ENCODE measurements at regions not wholly inside any gene's neighbourhood (a gene's known extent, or its start where the extent isn't known, plus 50 kb on each side); places are given as distances from the start of the nearest gene placed in this dataset.

DNA sequence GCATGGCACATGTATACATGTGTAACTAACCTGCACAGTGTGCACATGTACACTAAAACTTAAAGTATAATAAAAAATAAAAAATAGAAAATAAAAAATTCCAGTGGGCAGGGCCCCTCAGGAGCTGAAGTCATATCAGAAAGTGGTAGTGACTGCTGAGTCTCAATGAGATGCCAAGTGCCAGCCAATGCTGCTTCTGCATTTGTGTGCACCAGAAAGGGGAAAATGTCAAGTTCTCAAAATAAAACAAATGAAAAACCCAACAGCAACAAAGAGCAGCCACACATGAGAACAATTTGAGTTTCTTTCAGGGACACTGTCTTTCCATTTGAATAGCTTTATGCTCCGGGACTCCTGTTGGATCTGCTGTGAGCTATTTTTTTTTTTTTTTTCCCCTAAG, 117.2 kb upstream of the CCDC112 start:
- TF ChIP-seq CTCF (IDR thresholded peaks at IDR 0.05; ENCODE audit: low read depth, low read length, missing control alignments) = no peak
- DNase-seq (ENCODE audit: low read depth) = no peak
- no peak overlapping the region for H3K4me3 ChIP-seq (ENCODE audit: low read depth, low read length)

DNA sequence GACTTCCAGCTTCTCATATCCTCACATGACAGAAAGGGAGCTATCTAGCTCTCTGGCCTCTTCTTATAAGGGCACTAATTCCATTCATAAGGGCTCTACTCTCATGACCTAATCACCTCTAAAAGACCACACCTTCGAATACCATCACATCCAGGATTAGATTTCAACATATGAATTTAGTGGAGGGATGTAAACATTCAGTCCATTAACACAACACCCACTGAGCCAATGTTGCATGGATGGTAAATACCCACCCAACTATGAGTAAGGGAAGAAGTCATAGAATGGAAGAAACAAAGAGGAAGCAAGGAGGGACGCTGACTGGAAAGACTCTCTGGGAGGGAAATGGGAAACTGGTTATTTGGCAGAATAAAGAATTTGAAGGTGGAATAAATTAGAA, 112.6 kb upstream of the CCDC112 start:
- no peak overlapping the region for H3K4me3 ChIP-seq (ENCODE audit: low read depth, low read length)
- DNase-seq (ENCODE audit: low read depth) = no peak
- TF ChIP-seq CTCF (IDR thresholded peaks at IDR 0.05; ENCODE audit: low read depth, low read length, missing control alignments) = no peak

GRCh38 chr5:115402822-115403577, 106.5 kb upstream of the CCDC112 start:
- no peak for DNase-seq (ENCODE audit: low read depth)
- TF ChIP-seq CTCF (IDR thresholded peaks at IDR 0.05; ENCODE audit: low read depth, low read length, missing control alignments) = no peak
- H3K4me3 ChIP-seq (ENCODE audit: low read depth, low read length) = no peak overlapping the region

- DNase-seq (ENCODE audit: low read depth) = no peak
- TF ChIP-seq CTCF (IDR thresholded peaks at IDR 0.05; ENCODE audit: low read depth, low read length, missing control alignments) = no peak
- H3K4me3 ChIP-seq (ENCODE audit: low read depth, low read length) = no peak overlapping the region
Measured at GRCh38 chr5:115402092-115402491, 105.6 kb upstream of the CCDC112 start.

GRCh38 chr5:115398719-115399118, 102.3 kb upstream of the CCDC112 start:
- no peak for TF ChIP-seq CTCF (IDR thresholded peaks at IDR 0.05; ENCODE audit: low read depth, low read length, missing control alignments)
- no peak for DNase-seq (ENCODE audit: low read depth)
- no peak overlapping the region for H3K4me3 ChIP-seq (ENCODE audit: low read depth, low read length)

DNA sequence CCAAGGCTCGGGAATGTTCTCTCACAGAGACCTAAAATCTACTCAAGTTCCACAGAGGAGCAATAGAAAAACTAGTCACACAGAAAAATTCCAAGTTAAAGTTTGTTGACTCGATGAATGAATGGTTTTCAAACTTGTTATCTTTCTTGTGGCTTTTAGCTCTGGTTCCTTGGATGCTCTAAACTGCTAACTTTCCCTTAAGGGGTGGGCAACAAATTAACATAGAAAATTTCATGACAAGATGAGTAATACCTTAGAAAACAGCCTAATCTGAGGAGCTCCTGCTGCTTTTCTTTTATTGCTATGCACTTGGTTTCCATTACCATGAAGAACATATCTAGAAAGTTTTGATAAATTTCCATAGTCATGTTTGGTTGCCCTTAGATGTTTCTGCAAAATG, 100.2 kb upstream of the CCDC112 start:
- TF ChIP-seq CTCF (IDR thresholded peaks at IDR 0.05; ENCODE audit: low read depth, low read length, missing control alignments) = no peak
- H3K4me3 ChIP-seq (ENCODE audit: low read depth, low read length) = no peak overlapping the region
- no peak for DNase-seq (ENCODE audit: low read depth)

- TF ChIP-seq CTCF (IDR thresholded peaks at IDR 0.05; ENCODE audit: low read depth, low read length, missing control alignments) = no peak
- DNase-seq (ENCODE audit: low read depth) = no peak
- no peak overlapping the region for H3K4me3 ChIP-seq (ENCODE audit: low read depth, low read length)
Measured at GRCh38 chr5:115396081-115396480, 99.6 kb upstream of the CCDC112 start.
